HG02642 (cell line): ENCODE measurements at regions not wholly inside any gene's neighbourhood (a gene's known extent, or its start where the extent isn't known, plus 50 kb on each side); places are given as distances from the start of the nearest gene placed in this dataset.

ENCODE experiments used
- ATAC-seq: cut with Tn5 transposase; IDR thresholded peaks from one replicate; pipeline ENCODE4 v1.9.1; 2021; ENCODE audit warnings: mild to moderate bottlenecking; ENCODE audit not compliant: unreplicated experiment, poor library complexity

DNA sequence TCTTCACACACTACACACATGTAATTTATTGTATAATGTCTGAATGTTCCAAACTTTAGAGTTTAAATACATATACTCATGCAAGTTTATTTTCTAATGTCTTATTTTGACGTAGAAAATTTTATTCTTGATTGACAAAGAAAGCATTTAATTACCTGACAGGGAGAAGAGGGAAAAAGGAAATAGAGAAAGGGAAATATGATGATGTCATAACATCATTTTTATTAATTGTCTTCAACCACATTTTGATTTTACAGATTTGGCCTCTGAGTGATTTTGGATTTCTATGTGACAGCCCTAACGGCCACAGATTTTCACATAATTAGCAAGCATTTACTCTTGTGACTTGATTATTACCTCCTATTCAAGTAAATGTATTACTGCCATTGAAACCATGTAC lies 106.1 kb upstream of the FSTL4 start:
- no peak for ATAC-seq

- no peak for ATAC-seq
Measured at GRCh38 chr5:133716532-133717183, 104.3 kb upstream of the FSTL4 start.

DNA sequence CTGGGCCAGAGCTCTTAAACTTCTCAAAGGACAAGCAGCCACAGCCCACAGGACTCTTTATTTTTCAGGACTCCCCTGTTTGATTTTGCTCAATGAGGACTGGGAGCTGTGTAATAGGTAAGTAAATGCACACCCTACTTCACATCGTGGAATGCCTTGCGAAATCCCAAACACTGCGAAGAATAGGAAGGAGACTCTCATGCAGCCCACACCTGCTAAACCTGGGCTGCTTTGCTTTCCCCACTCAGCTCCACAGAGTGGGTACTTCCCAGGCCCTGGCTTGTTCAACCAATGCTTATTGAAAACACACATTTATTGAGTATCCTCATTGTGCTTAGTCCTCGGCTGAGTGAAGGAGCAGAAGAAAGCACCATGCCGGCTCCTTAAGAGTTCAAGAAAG lies 103.3 kb upstream of the FSTL4 start:
- no peak for ATAC-seq

GRCh38 chr5:133715216-133715615 lies 102.9 kb upstream of the FSTL4 start:
- ATAC-seq = no peak

GRCh38 chr5:133714161-133714915 lies 102.0 kb upstream of the FSTL4 start:
- ATAC-seq = no peak

- no peak for ATAC-seq
Measured at GRCh38 chr5:133713751-133714150, 101.4 kb upstream of the FSTL4 start.

- ATAC-seq = no peak
Measured at GRCh38 chr5:133713209-133713608, 100.9 kb upstream of the FSTL4 start.

DNA sequence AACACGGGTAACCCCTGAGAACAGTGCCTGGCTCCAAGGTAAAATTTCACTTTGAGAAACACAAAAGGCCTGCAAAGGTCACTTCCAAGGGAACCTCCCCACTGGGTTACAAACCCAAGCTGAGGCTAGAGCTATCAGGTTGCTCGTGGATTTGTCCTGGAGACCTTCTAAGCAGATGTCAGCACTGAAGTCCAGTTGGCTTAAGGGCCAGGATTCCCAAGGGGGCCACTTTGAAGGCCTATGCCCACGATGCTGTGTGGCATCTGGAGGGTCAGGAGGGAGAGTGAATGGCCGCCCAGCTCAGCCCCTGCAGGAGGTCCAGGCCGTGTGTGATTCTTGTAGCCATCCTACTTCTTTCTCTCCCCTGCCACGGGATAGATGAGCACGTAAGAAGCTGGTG lies 100.2 kb upstream of the FSTL4 start:
- ATAC-seq = no peak

- no peak for ATAC-seq
Measured at GRCh38 chr5:133709209-133709725, 96.9 kb upstream of the FSTL4 start.

- no peak for ATAC-seq
Measured at GRCh38 chr5:133708331-133708850, 96.0 kb upstream of the FSTL4 start.

- no peak for ATAC-seq
Measured at GRCh38 chr5:133707629-133708028, 95.3 kb upstream of the FSTL4 start.

DNA sequence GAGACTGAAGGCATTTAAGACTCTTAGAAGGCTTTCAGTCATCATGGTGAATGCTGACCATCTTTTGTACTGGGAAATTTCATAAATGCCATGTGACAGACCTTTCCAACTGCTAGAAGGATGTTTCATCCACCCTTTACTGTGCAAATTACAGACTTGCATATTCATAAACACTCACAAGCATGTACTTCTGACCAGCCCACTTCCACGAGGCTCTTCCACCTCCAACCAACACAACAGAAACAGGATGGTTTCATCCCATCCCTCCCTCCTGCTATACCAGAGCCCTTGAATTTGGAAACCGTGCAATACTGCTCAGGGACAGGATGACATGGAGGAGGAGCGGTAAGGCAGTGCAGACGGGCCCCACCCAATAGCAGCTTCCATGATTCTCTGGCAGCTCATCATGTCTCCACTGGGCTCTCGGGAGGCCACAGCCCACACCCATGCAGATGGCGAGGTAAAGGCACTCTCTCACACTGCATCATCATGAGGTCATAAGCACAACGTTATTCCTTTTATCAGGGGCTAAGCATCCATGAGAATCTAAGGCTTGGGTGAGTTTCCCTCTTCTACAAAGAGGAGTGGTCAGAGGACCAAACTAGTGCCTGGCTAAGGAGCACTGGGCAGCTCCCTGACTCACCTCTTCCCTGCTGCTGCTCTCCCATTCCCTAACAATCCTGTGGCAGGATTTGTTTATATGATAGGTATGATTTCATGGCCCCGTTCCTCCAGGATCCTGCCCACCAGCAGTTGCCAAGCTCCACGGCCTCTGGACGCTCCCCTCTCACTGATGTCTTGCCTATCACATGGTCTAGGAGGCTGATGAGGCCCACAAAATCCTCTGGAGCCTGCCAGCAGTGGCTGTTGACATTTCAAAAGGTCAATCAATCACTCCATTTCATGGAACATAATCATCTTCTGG lies 94.4 kb upstream of the FSTL4 start:
- no peak for ATAC-seq

- ATAC-seq = no peak
Measured at GRCh38 chr5:133705331-133705730, 93.0 kb upstream of the FSTL4 start.

GRCh38 chr5:133704411-133704810 lies 92.1 kb upstream of the FSTL4 start:
- no peak for ATAC-seq

DNA sequence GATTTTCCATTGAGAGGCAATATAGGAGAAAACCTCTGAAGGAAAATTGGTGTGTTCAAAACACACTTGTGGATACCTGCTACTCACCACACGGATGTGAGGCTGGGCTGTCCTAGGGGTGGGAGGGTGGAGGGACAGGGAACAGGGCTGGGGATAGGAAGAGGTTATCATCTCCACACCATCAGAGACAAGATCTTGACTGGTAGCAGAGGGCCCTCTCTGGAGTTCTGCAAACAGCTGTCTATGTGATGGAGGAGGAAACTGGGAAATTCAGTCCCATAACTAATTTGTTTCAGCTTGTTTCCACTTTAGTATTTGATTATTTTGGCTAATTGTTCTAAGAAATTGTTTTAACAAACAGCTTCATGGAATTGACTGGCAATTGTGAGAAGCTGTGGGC lies 91.6 kb upstream of the FSTL4 start:
- ATAC-seq = no peak

- ATAC-seq = no peak
Measured at GRCh38 chr5:133702791-133703770, 90.7 kb upstream of the FSTL4 start.

GRCh38 chr5:133701871-133702270 lies 89.5 kb upstream of the FSTL4 start:
- no peak for ATAC-seq

- ATAC-seq = no peak
Measured at GRCh38 chr5:133700251-133700650, 87.9 kb upstream of the FSTL4 start.
